Esophagus muscularis mucosa (tissue), 4 donors: ENCODE measurements at regions not wholly inside any gene's neighbourhood (a gene's known extent, or its start where the extent isn't known, plus 50 kb on each side); places are given as distances from the start of the nearest gene placed in this dataset.

Experiments used
- DNase-seq: peaks from one replicate; pipeline ENCODE4 v3.0.0-alpha.2; 2017; ENCODE audit errors: extremely low spot score
- H3K27ac ChIP-seq, 4 donors: fragments of 200-600 bp; sonication (generic); replicated peaks in 1 of 4; 1 replicate in 3 of 4; 2 replicates in 1 of 4; pipeline ENCODE4 v1.5.1; 2016 to 2019; ENCODE audit warnings: mild to moderate bottlenecking in 1 of 4
- H3K27me3 ChIP-seq, 4 donors: fragments of 200-600 bp; sonication (generic); one replicate each; pipeline versions ENCODE4 v1.5.1 to v1.6.0; 2016 to 2019
- H3K36me3 ChIP-seq, 4 donors: fragments of 200-600 bp; sonication (generic); one replicate each; pipeline ENCODE4 v1.5.1; 2016 to 2019
- H3K4me1 ChIP-seq, 4 donors: fragments of 200-600 bp; sonication (generic); one replicate each; pipeline ENCODE4 v1.5.1; 2016 to 2019
- H3K4me3 ChIP-seq, 4 donors: fragments of 200-600 bp; sonication (generic); 1 replicate in 2 of 4; 2 replicates in 2 of 4; pipeline ENCODE4 v1.5.1; 2016 to 2019; ENCODE audit warnings: mild to moderate bottlenecking in 4 of 4, moderate library complexity in 1 of 4
- H3K9me3 ChIP-seq, 4 donors: fragments of 200-600 bp; sonication (generic); 1 replicate in 3 of 4; 2 replicates in 1 of 4; pipeline ENCODE4 v1.5.1; 2016 to 2019
- EP300 ChIP-seq: sonication (generic); formaldehyde crosslinking; IDR thresholded peaks from one replicate; pipeline ENCODE4 v1.6.1; 2017; ENCODE audit warnings: antibody characterized with exemption
- POLR2A ChIP-seq: fragments of 450-650 bp; IDR thresholded peaks from one replicate; pipeline ENCODE4 v1.6.1; 2017; ENCODE audit warnings: antibody characterized with exemption, moderate library complexity, mild to moderate bottlenecking, low read depth
- POLR2AphosphoS5 ChIP-seq, 2 donors: sonication (generic); formaldehyde crosslinking; IDR thresholded peaks; one replicate each; pipeline ENCODE4 v1.6.1; 2017; ENCODE audit warnings: antibody characterized with exemption in 2 of 2
- WGBS: methylation state at CpG from one replicate; pipeline ENCODE4 v1.1.5; 2018; 5-methylcytosine and 5-hydroxymethylcytosine counted together
- intact Hi-C: fragments of 100-400 bp; cut with DNase I; formaldehyde crosslinking; loops from one replicate; pipeline ENCODE4 v1.15.1; 2023
- TF ChIP-seq, protein P1 (sequence below), 3 experiments: fragments of 200-600 bp in 2 of 3; fragments of 450-650 bp in 1 of 3; sonication (generic) in 2 of 3; IDR thresholded peaks; one replicate each; pipeline ENCODE4 v1.5.1; 2017 to 2019; ENCODE audit warnings: antibody characterized with exemption in 3 of 3, mild to moderate bottlenecking in 2 of 3, moderate library complexity in 1 of 3

DNA sequence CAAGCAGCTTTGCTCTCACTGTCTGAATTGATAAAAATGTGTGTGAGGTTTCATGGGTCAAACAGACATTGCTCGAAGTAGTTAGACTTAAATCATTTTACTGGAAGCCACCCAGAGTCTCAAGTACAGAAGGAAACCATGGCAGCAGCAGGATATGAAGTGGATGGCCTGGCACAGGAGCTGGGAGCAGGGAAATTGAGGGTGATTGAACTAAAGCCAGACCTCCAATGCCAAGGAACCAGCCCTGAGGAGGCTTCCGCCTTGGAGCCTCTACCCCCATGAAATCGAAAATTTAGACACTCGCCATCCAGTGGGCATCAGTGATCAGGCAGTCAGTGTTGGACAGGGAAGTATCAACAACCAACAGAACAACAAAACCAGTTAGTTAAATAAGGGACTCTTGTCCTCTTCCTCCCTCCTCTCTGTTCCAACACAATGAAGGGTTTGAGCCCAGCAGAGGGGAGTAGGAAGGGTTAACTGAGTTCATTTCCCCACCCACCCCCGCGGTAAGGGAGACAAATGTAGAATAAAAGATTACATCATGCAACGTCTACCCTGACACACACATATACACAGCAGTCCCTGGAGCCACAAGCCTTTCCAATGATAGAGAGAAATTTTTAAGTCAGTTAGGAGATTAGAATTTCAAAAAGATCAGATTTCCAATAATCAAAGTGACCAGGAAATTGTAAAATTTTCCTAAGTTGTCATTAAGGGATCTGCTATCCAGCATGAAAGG is 156.3 kb downstream of the SLC16A9 start:
- Histone ChIP-seq H3K4me1 (peaks cover 0 to 24% (median 13%) of the 10 kb centered on the region in 4 donors), H3K27ac (no peak overlapping the region), H3K4me3 (no peak overlapping the region), H3K9me3 (no peaks in the 10 kb centered on the region), H3K36me3 (no peaks in the 10 kb centered on the region), H3K27me3 (no peaks in the 10 kb centered on the region)
- no peak for TF ChIP-seq EP300
- TF ChIP-seq, protein P1, sequence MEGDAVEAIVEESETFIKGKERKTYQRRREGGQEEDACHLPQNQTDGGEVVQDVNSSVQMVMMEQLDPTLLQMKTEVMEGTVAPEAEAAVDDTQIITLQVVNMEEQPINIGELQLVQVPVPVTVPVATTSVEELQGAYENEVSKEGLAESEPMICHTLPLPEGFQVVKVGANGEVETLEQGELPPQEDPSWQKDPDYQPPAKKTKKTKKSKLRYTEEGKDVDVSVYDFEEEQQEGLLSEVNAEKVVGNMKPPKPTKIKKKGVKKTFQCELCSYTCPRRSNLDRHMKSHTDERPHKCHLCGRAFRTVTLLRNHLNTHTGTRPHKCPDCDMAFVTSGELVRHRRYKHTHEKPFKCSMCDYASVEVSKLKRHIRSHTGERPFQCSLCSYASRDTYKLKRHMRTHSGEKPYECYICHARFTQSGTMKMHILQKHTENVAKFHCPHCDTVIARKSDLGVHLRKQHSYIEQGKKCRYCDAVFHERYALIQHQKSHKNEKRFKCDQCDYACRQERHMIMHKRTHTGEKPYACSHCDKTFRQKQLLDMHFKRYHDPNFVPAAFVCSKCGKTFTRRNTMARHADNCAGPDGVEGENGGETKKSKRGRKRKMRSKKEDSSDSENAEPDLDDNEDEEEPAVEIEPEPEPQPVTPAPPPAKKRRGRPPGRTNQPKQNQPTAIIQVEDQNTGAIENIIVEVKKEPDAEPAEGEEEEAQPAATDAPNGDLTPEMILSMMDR (IDR thresholded peaks at IDR 0.05), result no peak
- no peak for TF ChIP-seq POLR2A
- no peak for TF ChIP-seq POLR2AphosphoS5 (IDR thresholded peaks at IDR 0.05)
- DNase-seq, result no peak
- intact Hi-C loops, result no loop called here
- 54% methylated on average over 7 of the region's 7 CpGs for WGBS

DNA sequence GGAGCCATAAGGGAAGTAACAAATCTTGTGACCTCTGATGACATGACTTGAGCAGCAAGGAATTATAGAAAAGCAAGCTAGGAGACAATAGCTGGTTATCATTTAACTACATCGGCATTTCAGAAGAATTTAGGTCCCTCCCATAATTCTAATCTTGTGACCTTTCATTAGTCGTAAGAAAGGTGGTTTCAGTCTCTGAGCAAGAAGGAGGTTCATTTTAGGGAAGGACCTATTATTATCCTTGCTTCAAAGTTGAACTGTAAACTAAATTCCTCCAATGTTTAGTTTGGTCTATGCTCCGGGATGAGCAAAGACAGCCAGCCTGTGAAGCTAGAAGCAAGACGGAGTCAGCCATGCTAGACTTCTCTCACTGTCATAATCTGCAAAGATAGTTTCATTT is 159.6 kb downstream of the SLC16A9 start:
- peaks cover 0 to 13% (median 0%) of the 10 kb centered on the region in 4 donors for H3K4me1 ChIP-seq
- H3K27ac ChIP-seq, result peak overlapping the region in 3 of 4 donors; percentile 17 to 46 (median 31)
- H3K4me3 ChIP-seq, result no peak overlapping the region
- no peaks in the 10 kb centered on the region for H3K9me3 ChIP-seq
- no peaks in the 10 kb centered on the region for H3K36me3 ChIP-seq
- DNase-seq, result no peak
- H3K27me3 ChIP-seq, result no peaks in the 10 kb centered on the region
- TF ChIP-seq, protein P1 (IDR thresholded peaks at IDR 0.05), result no peak
- TF ChIP-seq POLR2A (no peak), EP300 (no peak), POLR2AphosphoS5 (IDR thresholded peaks at IDR 0.05) (no peak)
- WGBS, result 54% methylated on average over 4 of the region's 4 CpGs
- intact Hi-C loops, result no loop called here

DNA sequence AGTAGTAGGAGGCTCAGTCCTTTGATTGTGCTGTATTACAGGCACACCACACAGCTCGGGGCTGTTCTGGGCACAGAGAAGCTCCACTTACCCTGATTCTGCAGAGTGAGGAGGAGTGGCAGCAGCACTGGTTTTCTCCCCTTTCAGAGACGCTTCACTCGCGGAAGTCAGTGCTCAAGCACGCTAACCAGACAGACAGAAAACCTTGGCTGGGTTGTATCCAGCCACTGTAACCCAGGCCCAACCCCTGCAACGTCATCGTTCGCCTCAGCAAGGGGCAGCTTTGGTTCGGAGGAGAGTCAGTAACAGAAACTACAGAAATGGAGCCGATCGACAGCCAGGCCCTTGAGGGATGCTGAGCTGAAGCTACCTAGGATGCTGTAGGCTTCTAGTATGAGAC is 171.0 kb downstream of the SLC16A9 start:
- no peak overlapping the region for H3K4me3 ChIP-seq
- no peaks in the 10 kb centered on the region for H3K36me3 ChIP-seq
- DNase-seq, result no peak
- peaks cover 12 to 34% (median 31%) of the 10 kb centered on the region in 4 donors for H3K4me1 ChIP-seq
- intact Hi-C loops, result no loop called here
- no peak for TF ChIP-seq EP300
- TF ChIP-seq POLR2AphosphoS5 (IDR thresholded peaks at IDR 0.05), result no peak
- TF ChIP-seq, protein P1 (IDR thresholded peaks at IDR 0.05), result no peak
- TF ChIP-seq POLR2A, result no peak
- peak overlapping the region in 2 of 4 donors; percentile 77 to 79 for H3K27ac ChIP-seq
- 88% methylated on average over 9 of the region's 11 CpGs for WGBS
- H3K9me3 ChIP-seq, result no peaks in the 10 kb centered on the region
- no peaks in the 10 kb centered on the region for H3K27me3 ChIP-seq

DNA sequence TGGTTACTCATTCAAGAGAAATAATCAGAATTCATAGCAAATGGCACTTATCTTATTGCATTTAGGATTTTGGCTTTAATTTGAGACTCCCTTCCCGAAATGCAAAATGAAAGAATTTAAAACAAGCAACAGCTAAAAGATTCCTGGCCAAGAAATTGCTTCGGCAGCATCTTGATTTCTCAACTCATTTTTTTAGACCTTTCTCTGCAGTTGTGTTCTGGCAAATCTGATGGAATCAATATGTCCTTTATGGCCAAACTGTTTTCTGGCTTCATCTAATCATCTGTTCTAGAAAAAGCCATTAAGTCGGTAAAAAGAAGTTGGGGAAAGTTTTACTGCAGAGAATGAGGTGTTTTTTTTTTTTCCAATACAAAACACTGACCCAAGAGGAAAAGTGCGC is 172.1 kb downstream of the SLC16A9 start:
- TF ChIP-seq EP300, result no peak
- TF ChIP-seq, protein P1 (IDR thresholded peaks at IDR 0.05), result no peak
- no peak for TF ChIP-seq POLR2A
- no peak for TF ChIP-seq POLR2AphosphoS5 (IDR thresholded peaks at IDR 0.05)
- H3K4me3 ChIP-seq, result no peak overlapping the region
- WGBS, result 55% methylated on average over 4 of the region's 4 CpGs
- no peaks in the 10 kb centered on the region for H3K36me3 ChIP-seq
- H3K27ac ChIP-seq, result peak overlapping the region; percentile 70 to 82 (median 78)
- DNase-seq, result no peak
- intact Hi-C loops, result no loop called here
- H3K4me1 ChIP-seq, result peaks cover 12 to 34% (median 31%) of the 10 kb centered on the region in 4 donors
- H3K27me3 ChIP-seq, result no peaks in the 10 kb centered on the region
- H3K9me3 ChIP-seq, result no peaks in the 10 kb centered on the region
